ENCODE measurements at regions not wholly inside any gene's neighbourhood (a gene's known extent, or its start where the extent isn't known, plus 50 kb on each side); places are given as distances from the start of the nearest gene placed in this dataset.

GRCh38 chr20:58011947-58012610 is 216.4 kb downstream of the ANKRD60 start:
- TF ChIP-seq CTCF (IDR thresholded peaks at IDR 0.05 in 4 of 5, conservative IDR thresholded peaks at IDR 0.05 in 1 of 5) (no peak), POLR2A (IDR thresholded peaks at IDR 0.05) (no peak)
- no peaks in the 10 kb centered on the region for H3K9me3 ChIP-seq
- H3K36me3 ChIP-seq, result no peaks in the 10 kb centered on the region
- peaks cover 0 to under 1% of the 10 kb centered on the region in 2 donors for H3K4me1 ChIP-seq
- in situ Hi-C loops (cut with MboI; ENCODE audit: low sequenced_read_pairs in 4 of 4) (no loop called here), intact Hi-C loops (cut with DNase I; ENCODE audit: low total_unique reads) (no loop called here)
- H3K4me3 ChIP-seq, result no peak overlapping the region
- DNase-seq (no peak), ATAC-seq (no peak)
- no peak overlapping the region for H3K27ac ChIP-seq
- no peaks in the 10 kb centered on the region for H3K27me3 ChIP-seq

- ATAC-seq, result no peak
- H3K27me3 ChIP-seq, result no peaks in the 10 kb centered on the region
- H3K36me3 ChIP-seq, result no peaks in the 10 kb centered on the region
- H3K4me3 ChIP-seq, result no peak overlapping the region
- intact Hi-C loops (cut with DNase I; ENCODE audit: low total_unique reads) (no loop called here), in situ Hi-C loops (cut with MboI; ENCODE audit: low sequenced_read_pairs in 4 of 4) (no loop called here)
- TF ChIP-seq POLR2A (IDR thresholded peaks at IDR 0.05) (no peak), CTCF (IDR thresholded peaks at IDR 0.05 in 4 of 5, conservative IDR thresholded peaks at IDR 0.05 in 1 of 5) (no peak)
- no peak overlapping the region for H3K27ac ChIP-seq
- H3K4me1 ChIP-seq, result no peaks in the 10 kb centered on the region
- no peaks in the 10 kb centered on the region for H3K9me3 ChIP-seq
- DNase-seq, result no peak
Measured at GRCh38 chr20:58011106-58011946, 217.1 kb downstream of the ANKRD60 start.

- intact Hi-C loops (cut with DNase I; ENCODE audit: low total_unique reads) (no loop called here), in situ Hi-C loops (cut with MboI; ENCODE audit: low sequenced_read_pairs in 4 of 4) (no loop called here)
- TF ChIP-seq POLR2A (IDR thresholded peaks at IDR 0.05) (no peak), CTCF (IDR thresholded peaks at IDR 0.05 in 4 of 5, conservative IDR thresholded peaks at IDR 0.05 in 1 of 5) (no peak)
- DNase-seq, result no peak
- no peaks in the 10 kb centered on the region for H3K36me3 ChIP-seq
- no peaks in the 10 kb centered on the region for H3K27me3 ChIP-seq
- no peaks in the 10 kb centered on the region for H3K9me3 ChIP-seq
- H3K4me1 ChIP-seq, result no peaks in the 10 kb centered on the region
- no peak for ATAC-seq
- no peak overlapping the region for H3K4me3 ChIP-seq
- H3K27ac ChIP-seq, result no peak overlapping the region
Measured at GRCh38 chr20:58010666-58011065, 217.8 kb downstream of the ANKRD60 start.

- DNase-seq, result no peak
- TF ChIP-seq POLR2A (IDR thresholded peaks at IDR 0.05) (no peak), CTCF (IDR thresholded peaks at IDR 0.05 in 4 of 5, conservative IDR thresholded peaks at IDR 0.05 in 1 of 5) (no peak)
- no peaks in the 10 kb centered on the region for H3K4me1 ChIP-seq
- no peak overlapping the region for H3K27ac ChIP-seq
- ATAC-seq, result no peak
- in situ Hi-C loops (cut with MboI; ENCODE audit: low sequenced_read_pairs in 4 of 4), result no loop called here
- no peak overlapping the region for H3K4me3 ChIP-seq
- intact Hi-C loops (cut with DNase I; ENCODE audit: low total_unique reads), result no loop called here
- no peaks in the 10 kb centered on the region for H3K9me3 ChIP-seq
- H3K27me3 ChIP-seq, result no peaks in the 10 kb centered on the region
- no peaks in the 10 kb centered on the region for H3K36me3 ChIP-seq
Measured at GRCh38 chr20:58010186-58010585, 218.3 kb downstream of the ANKRD60 start.
